GM12878 (cell line): ENCODE measurements at regions not wholly inside any gene's neighbourhood (a gene's known extent, or its start where the extent isn't known, plus 50 kb on each side); places are given as distances from the start of the nearest gene placed in this dataset.

Experiments used
- ATAC-seq: fragments of 200-7000 bp; cut with Tn5 transposase; 3 replicates; pipeline ENCODE4 v1.9.1; 2020; ENCODE audit warnings: mild to moderate bottlenecking, moderate library complexity
- BruUV-seq: library from RNA; stranded (reverse); fragments of 400-500 nt; replicated peaks from 2 replicates; lab custom pipeline; 2021; lab: Mats Ljungman, UMichigan
- CTCF ChIA-PET: fragments of 300-600 bp; sonication (Branson Sonifier 250); formaldehyde crosslinking; extraction: SDS; loops from one replicate; lab custom pipeline; 2021; ENCODE audit warnings: inconsistent platforms; lab: Yijun Ruan, JAX
- POLR2A ChIA-PET: fragments of 350-600 bp; formaldehyde crosslinking; extraction: SDS; loops from one replicate; lab custom pipeline; 2021; ENCODE audit warnings: inconsistent platforms; lab: Charles Lee
- RAD21 ChIA-PET: fragments of 300-600 bp; sonication (Branson Sonifier 250); formaldehyde crosslinking; loops from one replicate; lab custom pipeline; 2023; ENCODE audit warnings: antibody characterized with exemption; ENCODE audit not compliant: unreplicated experiment; lab: Charles Lee
- SMC1A ChIA-PET: fragments of 300-600 bp; sonication (Branson Sonifier 250); formaldehyde crosslinking; loops from one replicate; lab custom pipeline; 2023; ENCODE audit not compliant: unreplicated experiment, uncharacterized antibody; lab: Charles Lee
- DNase-seq: peaks from one replicate; pipeline ENCODE4 v3.0.0-alpha.2; 2011; ENCODE audit warnings: low read depth, low spot score
- FAIRE-seq: peaks from 3 replicates; lab custom pipeline; 2011; peaks lifted over from hg19 to GRCh38; lab: Jason Lieb, UNC
- H2AFZ ChIP-seq: 2 replicates; pipeline ENCODE4 v1.6.0; 2011; ENCODE audit warnings: low read depth, low read length, control low read depth; ENCODE audit not compliant: control insufficient read depth
- H3K27ac ChIP-seq: 2 replicates; pipeline ENCODE4 v1.5.1; 2011; ENCODE audit warnings: control low read depth; ENCODE audit not compliant: control insufficient read depth, insufficient read depth
- H3K27me3 ChIP-seq, 2 experiments: replicated peaks in 1 of 2; 2 replicates each; pipeline versions ENCODE4 v1.6.0 to v1.6.1; 2011; ENCODE audit warnings: low read length in 1 of 2; ENCODE audit not compliant: control insufficient read depth in 2 of 2, insufficient read depth in 2 of 2
- H3K36me3 ChIP-seq, 2 experiments: 2 replicates each; pipeline ENCODE4 v1.5.1; 2011; ENCODE audit warnings: low read length in 1 of 2; ENCODE audit not compliant: control insufficient read depth in 2 of 2, insufficient read depth in 2 of 2
- H3K4me1 ChIP-seq: 2 replicates; pipeline ENCODE4 v1.6.1; 2011; ENCODE audit warnings: mild to moderate bottlenecking, low read length, moderate library complexity, mixed read lengths; ENCODE audit not compliant: control insufficient read depth, insufficient read depth
- H3K4me2 ChIP-seq: 2 replicates; pipeline ENCODE4 v1.6.0; 2011; ENCODE audit warnings: control low read depth; ENCODE audit not compliant: control insufficient read depth, insufficient read depth
- H3K4me3 ChIP-seq: fragments of 200-600 bp; sonication (generic); 2 replicates; pipeline ENCODE4 v1.5.1; 2016
- H3K79me2 ChIP-seq: 2 replicates; pipeline ENCODE4 v1.6.0; 2011; ENCODE audit warnings: low read length; ENCODE audit not compliant: control insufficient read depth, insufficient read depth
- H3K9ac ChIP-seq: 2 replicates; pipeline ENCODE4 v1.8.0; 2011; ENCODE audit warnings: low read length, control low read depth, mixed read lengths; ENCODE audit not compliant: control insufficient read depth, insufficient read depth
- H3K9me3 ChIP-seq: replicated peaks from 3 replicates; pipeline ENCODE4 v1.5.1; 2011; ENCODE audit warnings: mild to moderate bottlenecking, low read length; ENCODE audit not compliant: control insufficient read depth, insufficient read depth
- H4K20me1 ChIP-seq: 2 replicates; pipeline ENCODE4 v1.6.0; 2011; ENCODE audit not compliant: control insufficient read depth, insufficient read depth
- BCLAF1 ChIP-seq: fragments of 450-650 bp; IDR thresholded peaks from 2 replicates; pipeline ENCODE4 v1.6.1; 2017; ENCODE audit warnings: antibody characterized with exemption, mild to moderate bottlenecking, moderate library complexity
- GABPA ChIP-seq: IDR thresholded peaks from 2 replicates; pipeline ENCODE4 v1.6.1; 2014; ENCODE audit warnings: antibody characterized with exemption, low read depth, mild to moderate bottlenecking, inconsistent platforms
- NBN ChIP-seq: fragments of 450-650 bp; IDR thresholded peaks from 2 replicates; pipeline ENCODE4 v1.6.1; 2016
- NFIC ChIP-seq: IDR thresholded peaks from 2 replicates; pipeline ENCODE4 v1.6.1; 2012; ENCODE audit warnings: low read depth, mild to moderate bottlenecking, inconsistent platforms, low read length, moderate library complexity
- NFXL1 ChIP-seq: fragments of 450-650 bp; IDR thresholded peaks from 2 replicates; pipeline ENCODE4 v1.6.1; 2017; ENCODE audit warnings: antibody characterized with exemption, mild to moderate bottlenecking, borderline replicate concordance
- NR2C2 ChIP-seq: IDR thresholded peaks from 2 replicates; pipeline ENCODE4 v1.6.1; 2011; ENCODE audit warnings: borderline replicate concordance, low read depth; ENCODE audit not compliant: control insufficient read depth, insufficient read length
- RAD21 ChIP-seq: IDR thresholded peaks from 2 replicates; pipeline ENCODE4 v1.6.1; 2011; ENCODE audit warnings: mild to moderate bottlenecking, low read depth, low read length, moderate library complexity; ENCODE audit not compliant: insufficient read depth
- TCF7 ChIP-seq: IDR thresholded peaks from 2 replicates; pipeline ENCODE4 v1.6.1; 2014; ENCODE audit warnings: antibody characterized with exemption, borderline replicate concordance
- ZSCAN29 ChIP-seq: fragments of 450-650 bp; IDR thresholded peaks from 2 replicates; pipeline ENCODE4 v1.6.1; 2017; ENCODE audit warnings: mild to moderate bottlenecking, moderate library complexity
- WGBS: methylation state at CpG from one replicate; pipeline ENCODE4 v1.1.6; 2016; ENCODE audit warnings: low lambda C conversion rate; ENCODE audit not compliant: insufficient replicate concordance, insufficient coverage; ENCODE audit errors: missing lambda C conversion rate; 5-methylcytosine and 5-hydroxymethylcytosine counted together
- in situ Hi-C: fragments of 300-500 bp; cut with MboI; formaldehyde crosslinking; loops from 9 replicates; pipeline ENCODE4 v1.14.3; 2018; ENCODE audit warnings: mixed read lengths
- intact Hi-C: fragments of 100-400 bp; cut with micrococcal nuclease; formaldehyde crosslinking; loops from one replicate; pipeline ENCODE4 v1.14.2; 2022; ENCODE audit not compliant: unreplicated experiment

- H3K4me3 ChIP-seq, result no peak overlapping the region
- SMC1A ChIA-PET, result no interaction called here
- TF ChIP-seq NBN (no peak), ZSCAN29 (no peak), TCF7 (no peak), GABPA (no peak)
- in situ Hi-C loops, result no loop called here
- no peak overlapping the region for H3K9ac ChIP-seq
- intact Hi-C loops, result no loop called here
- no peak overlapping the region for H3K4me2 ChIP-seq
- H4K20me1 ChIP-seq, result no peaks in the 10 kb centered on the region
- H3K9me3 ChIP-seq, result no peaks in the 10 kb centered on the region
- H2AFZ ChIP-seq, result no peak overlapping the region
- RAD21 ChIA-PET, result no interaction called here
- H3K36me3 ChIP-seq, result no peaks in the 10 kb centered on the region
- H3K27ac ChIP-seq, result no peak overlapping the region
- BruUV-seq, result no TSS peak
- FAIRE-seq, result no peak
- no peaks in the 10 kb centered on the region for H3K4me1 ChIP-seq
- no peak for DNase-seq
- POLR2A ChIA-PET, result interaction anchor here (0.5 kb wide), 1 partner anchor 433 kb away, joined by 4 read pairs; no protein-coding TSS in a partner anchor
- 34% methylated on average over 6 of the region's 6 CpGs for WGBS
- H3K27me3 ChIP-seq, result peaks cover 4 to 6% of the 10 kb centered on the region in 2 experiments; a peak in 3 of 4 replicates
- no peak for ATAC-seq
- H3K79me2 ChIP-seq, result no peaks in the 10 kb centered on the region
- CTCF ChIA-PET, result no interaction called here
Measured at GRCh38 chr6:167397712-167398111, 72.8 kb downstream of the TTLL2 start.

GRCh38 chr6:167398214-167399050, 73.5 kb downstream of the TTLL2 start:
- Histone ChIP-seq H4K20me1 (no peaks in the 10 kb centered on the region), H3K79me2 (no peaks in the 10 kb centered on the region), H3K9me3 (no peaks in the 10 kb centered on the region), H3K27me3 (peaks cover 4 to 6% of the 10 kb centered on the region in 2 experiments; a peak in 3 of 4 replicates), H3K27ac (no peak overlapping the region), H3K4me2 (no peak overlapping the region), H3K9ac (no peak overlapping the region), H3K4me1 (no peaks in the 10 kb centered on the region), H2AFZ (no peak overlapping the region), H3K4me3 (no peak overlapping the region), H3K36me3 (no peaks in the 10 kb centered on the region)
- BruUV-seq, result no TSS peak
- WGBS, result 35% methylated on average over 14 of the region's 14 CpGs
- ChIA-PET CTCF (interaction anchor here (0.6 kb wide), 1 partner anchor 235 kb away, joined by 3 read pairs; no protein-coding TSS in a partner anchor), RAD21 (no interaction called here), POLR2A (no interaction called here), SMC1A (no interaction called here)
- ATAC-seq (no peak), DNase-seq (no peak), FAIRE-seq (no peak)
- intact Hi-C loops, result no loop called here
- in situ Hi-C loops, result no loop called here
- TF ChIP-seq NR2C2 (no peak), RAD21 (no peak), BCLAF1 (no peak), NFXL1 (no peak), NFIC (no peak)
